ENCODE measurements at regions not wholly inside any gene's neighbourhood (a gene's known extent, or its start where the extent isn't known, plus 50 kb on each side); places are given as distances from the start of the nearest gene placed in this dataset.

DNA sequence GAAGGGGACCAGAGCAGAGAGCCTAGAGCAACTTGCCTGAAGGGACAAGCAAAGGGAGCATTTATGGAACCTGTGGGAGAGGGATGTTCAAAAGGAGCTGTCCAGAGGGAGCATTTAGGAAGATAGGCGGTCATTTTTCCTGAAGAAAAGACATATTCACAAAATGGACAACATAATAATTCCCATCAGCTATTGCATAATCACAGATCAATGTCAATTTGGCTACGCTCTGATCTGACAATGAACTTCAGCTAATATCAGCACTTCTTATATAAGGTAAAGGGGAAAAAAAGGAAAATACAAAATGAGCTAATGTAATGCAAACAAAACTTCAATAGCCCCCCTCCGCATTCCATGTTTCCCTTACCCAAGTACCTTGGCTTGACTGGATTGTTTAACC lies 291.1 kb upstream of the CDH7 start:
- Histone ChIP-seq H2AFZ (no peak overlapping the region), H3K9me3 (ENCODE audit: insufficient read depth, low read depth) (no peaks in the 10 kb centered on the region), H3K79me2 (ENCODE audit: low read depth) (no peaks in the 10 kb centered on the region), H3K4me1 (replicated peaks; ENCODE audit: insufficient read depth) (no peaks in the 10 kb centered on the region), H3K27ac (no peak overlapping the region), H3K4me3 (no peak overlapping the region), H3K4me2 (no peak overlapping the region), H3K27me3 (ENCODE audit: insufficient read depth, low read depth) (no peaks in the 10 kb centered on the region), H3K9me2 (ENCODE audit: insufficient read depth) (no peaks in the 10 kb centered on the region), H3K36me3 (ENCODE audit: low read depth) (no peaks in the 10 kb centered on the region), H4K20me1 (ENCODE audit: insufficient read depth) (no peaks in the 10 kb centered on the region), H3F3A (ENCODE audit: insufficient read depth, low read depth) (no peaks in the 10 kb centered on the region)
- no TSS peak for BruUV-seq (replicated peaks)
- TF ChIP-seq EZH2 (IDR thresholded peaks at IDR 0.05; ENCODE audit: low read depth): no peak
- TF ChIP-seq, protein P1, sequence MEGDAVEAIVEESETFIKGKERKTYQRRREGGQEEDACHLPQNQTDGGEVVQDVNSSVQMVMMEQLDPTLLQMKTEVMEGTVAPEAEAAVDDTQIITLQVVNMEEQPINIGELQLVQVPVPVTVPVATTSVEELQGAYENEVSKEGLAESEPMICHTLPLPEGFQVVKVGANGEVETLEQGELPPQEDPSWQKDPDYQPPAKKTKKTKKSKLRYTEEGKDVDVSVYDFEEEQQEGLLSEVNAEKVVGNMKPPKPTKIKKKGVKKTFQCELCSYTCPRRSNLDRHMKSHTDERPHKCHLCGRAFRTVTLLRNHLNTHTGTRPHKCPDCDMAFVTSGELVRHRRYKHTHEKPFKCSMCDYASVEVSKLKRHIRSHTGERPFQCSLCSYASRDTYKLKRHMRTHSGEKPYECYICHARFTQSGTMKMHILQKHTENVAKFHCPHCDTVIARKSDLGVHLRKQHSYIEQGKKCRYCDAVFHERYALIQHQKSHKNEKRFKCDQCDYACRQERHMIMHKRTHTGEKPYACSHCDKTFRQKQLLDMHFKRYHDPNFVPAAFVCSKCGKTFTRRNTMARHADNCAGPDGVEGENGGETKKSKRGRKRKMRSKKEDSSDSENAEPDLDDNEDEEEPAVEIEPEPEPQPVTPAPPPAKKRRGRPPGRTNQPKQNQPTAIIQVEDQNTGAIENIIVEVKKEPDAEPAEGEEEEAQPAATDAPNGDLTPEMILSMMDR (conservative IDR thresholded peaks at IDR 0.05): no peak
- POLR2A ChIA-PET (ENCODE audit: unreplicated experiment): no interaction called here
- no peak for DNase-seq
- intact Hi-C loops (cut with micrococcal nuclease; ENCODE audit: unreplicated experiment): no loop called here
- CTCF ChIA-PET: no interaction called here

DNA sequence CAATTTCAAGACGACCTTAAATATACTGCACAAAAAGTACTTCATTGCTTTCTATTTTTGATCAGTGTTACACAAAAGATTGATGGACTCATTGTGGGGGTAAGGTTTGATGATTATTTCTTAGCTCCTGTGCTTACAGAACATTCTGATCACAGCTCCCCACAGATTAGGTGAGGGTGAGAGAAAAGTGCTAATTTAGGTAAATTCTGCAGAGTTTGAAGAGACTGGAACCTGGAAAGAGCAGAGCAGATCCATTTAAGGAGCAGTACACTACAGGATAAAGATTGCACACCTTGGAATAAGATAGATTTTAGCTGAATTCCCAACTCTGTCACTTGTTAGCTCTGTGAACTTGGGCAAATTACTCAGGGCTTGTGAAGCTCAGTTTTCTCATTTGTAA lies 291.9 kb upstream of the CDH7 start:
- H3K4me2 ChIP-seq: no peak overlapping the region
- no peaks in the 10 kb centered on the region for H3K36me3 ChIP-seq (ENCODE audit: low read depth)
- H3K9me2 ChIP-seq (ENCODE audit: insufficient read depth): no peaks in the 10 kb centered on the region
- H3K9me3 ChIP-seq (ENCODE audit: insufficient read depth, low read depth): no peaks in the 10 kb centered on the region
- no peak overlapping the region for H3K4me3 ChIP-seq
- H4K20me1 ChIP-seq (ENCODE audit: insufficient read depth): no peaks in the 10 kb centered on the region
- TF ChIP-seq, protein P1 (conservative IDR thresholded peaks at IDR 0.05): no peak
- no peak for TF ChIP-seq EZH2 (IDR thresholded peaks at IDR 0.05; ENCODE audit: low read depth)
- H2AFZ ChIP-seq: no peak overlapping the region
- ChIA-PET CTCF (no interaction called here), POLR2A (ENCODE audit: unreplicated experiment) (no interaction called here)
- H3F3A ChIP-seq (ENCODE audit: insufficient read depth, low read depth): no peaks in the 10 kb centered on the region
- H3K27ac ChIP-seq: no peak overlapping the region
- intact Hi-C loops (cut with micrococcal nuclease; ENCODE audit: unreplicated experiment): no loop called here
- BruUV-seq (replicated peaks): no TSS peak
- no peaks in the 10 kb centered on the region for H3K4me1 ChIP-seq (replicated peaks; ENCODE audit: insufficient read depth)
- H3K79me2 ChIP-seq (ENCODE audit: low read depth): no peaks in the 10 kb centered on the region
- DNase-seq: no peak
- H3K27me3 ChIP-seq (ENCODE audit: insufficient read depth, low read depth): no peaks in the 10 kb centered on the region

DNA sequence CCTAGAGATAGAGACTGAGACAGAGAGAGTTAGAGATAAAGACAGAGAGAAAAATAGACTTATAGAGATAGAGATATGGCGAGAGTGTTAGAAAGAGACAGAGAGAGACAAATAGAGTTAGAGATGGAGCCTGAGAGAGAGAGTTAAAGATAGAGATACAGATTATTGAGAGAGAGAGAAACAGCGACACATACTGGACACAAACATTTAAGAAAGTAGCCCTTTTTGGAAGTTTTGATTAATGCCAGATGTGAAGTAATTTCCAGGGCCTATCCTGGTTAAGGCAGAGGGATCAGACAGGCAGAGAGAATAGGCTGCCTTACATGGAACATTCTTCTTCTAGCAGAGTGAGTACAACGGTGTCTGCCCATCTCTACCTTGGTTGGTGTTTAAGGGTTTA lies 311.6 kb upstream of the CDH7 start:
- Histone ChIP-seq H3K4me1 (replicated peaks; ENCODE audit: insufficient read depth) (no peaks in the 10 kb centered on the region), H4K20me1 (ENCODE audit: insufficient read depth) (no peaks in the 10 kb centered on the region), H3K9me2 (ENCODE audit: insufficient read depth) (no peaks in the 10 kb centered on the region), H3K36me3 (ENCODE audit: low read depth) (no peaks in the 10 kb centered on the region), H3K9me3 (ENCODE audit: insufficient read depth, low read depth) (no peaks in the 10 kb centered on the region), H3F3A (ENCODE audit: insufficient read depth, low read depth) (no peaks in the 10 kb centered on the region), H3K4me2 (no peak overlapping the region), H3K27me3 (ENCODE audit: insufficient read depth, low read depth) (no peaks in the 10 kb centered on the region), H2AFZ (no peak overlapping the region), H3K4me3 (no peak overlapping the region), H3K79me2 (ENCODE audit: low read depth) (no peaks in the 10 kb centered on the region), H3K27ac (no peak overlapping the region)
- ChIA-PET CTCF (no interaction called here), POLR2A (ENCODE audit: unreplicated experiment) (no interaction called here)
- no peak for DNase-seq
- no peak for TF ChIP-seq EZH2 (IDR thresholded peaks at IDR 0.05; ENCODE audit: low read depth)
- TF ChIP-seq, protein P1 (conservative IDR thresholded peaks at IDR 0.05): peak; percentile 52; the same call in 1 of the 2 replicates
- intact Hi-C loops (cut with micrococcal nuclease; ENCODE audit: unreplicated experiment): no loop called here
- no TSS peak for BruUV-seq (replicated peaks)

Measured in PC-9 (cell line).